CD14-positive monocyte (primary cell): ENCODE measurements at regions not wholly inside any gene's neighbourhood (a gene's known extent, or its start where the extent isn't known, plus 50 kb on each side); places are given as distances from the start of the nearest gene placed in this dataset.

ENCODE experiments used
- DNase-seq, 3 donors: peaks; one replicate each; pipeline ENCODE4 v3.0.0-alpha.2; 2011 to 2022
- H2AFZ ChIP-seq: 2 replicates; pipeline ENCODE4 v1.6.0; 2012; ENCODE audit warnings: mild to moderate bottlenecking, low read depth, low read length, inconsistent platforms; ENCODE audit not compliant: insufficient read depth, poor library complexity, severe bottlenecking
- H3K27ac ChIP-seq, 2 donors: 1 replicate in 1 of 2; 2 replicates in 1 of 2; pipeline ENCODE4 v1.5.1; 2012 to 2013; ENCODE audit warnings: low read length in 2 of 2, control low read depth in 1 of 2, inconsistent platforms in 1 of 2, low read depth in 1 of 2, mild to moderate bottlenecking in 1 of 2
- H3K27me3 ChIP-seq, 2 donors: one replicate each; pipeline versions ENCODE4 v1.6.0 to v1.6.1; 2011 to 2013; ENCODE audit warnings: low read length in 2 of 2; ENCODE audit not compliant: control insufficient read depth in 2 of 2, insufficient read depth in 2 of 2
- H3K36me3 ChIP-seq, 2 donors: replicated peaks in 1 of 2; 1 replicate in 1 of 2; 2 replicates in 1 of 2; pipeline versions ENCODE4 v1.5.1 to v1.6.1; 2012 to 2013; ENCODE audit warnings: low read length in 2 of 2, control low read depth in 1 of 2, inconsistent platforms in 1 of 2, mild to moderate bottlenecking in 1 of 2; ENCODE audit not compliant: insufficient read depth in 2 of 2, control insufficient read depth in 1 of 2
- H3K4me1 ChIP-seq, 2 donors: 1 replicate in 1 of 2; 2 replicates in 1 of 2; pipeline versions ENCODE4 v1.5.1 to v1.6.1; 2012 to 2013; ENCODE audit warnings: low read length in 2 of 2, control low read depth in 1 of 2, inconsistent platforms in 1 of 2, mild to moderate bottlenecking in 1 of 2, moderate library complexity in 1 of 2; ENCODE audit not compliant: insufficient read depth in 2 of 2, control insufficient read depth in 1 of 2
- H3K4me2 ChIP-seq: replicated peaks from 2 replicates; pipeline ENCODE3; 2012; ENCODE audit warnings: low read length, moderate library complexity, mild to moderate bottlenecking; ENCODE audit not compliant: poor library complexity, severe bottlenecking; ENCODE audit errors: extremely low read depth
- H3K4me3 ChIP-seq, 3 experiments: fragments of 200-600 bp in 1 of 3; sonication (generic) in 1 of 3; replicated peaks in 1 of 3; 1 replicate in 2 of 3; 2 replicates in 1 of 3; pipeline ENCODE4 v1.5.1; 2011 to 2013; ENCODE audit warnings: low read length in 3 of 3, mild to moderate bottlenecking in 3 of 3, control low read depth in 2 of 3, low read depth in 2 of 3, inconsistent platforms in 1 of 3, moderate library complexity in 1 of 3
- H3K79me2 ChIP-seq: 2 replicates; pipeline ENCODE4 v1.6.0; 2012; ENCODE audit warnings: mild to moderate bottlenecking, control low read depth, inconsistent platforms, low read length, moderate library complexity; ENCODE audit not compliant: insufficient read depth
- H3K9ac ChIP-seq: 2 replicates; pipeline ENCODE4 v1.6.0; 2017; ENCODE audit warnings: low read length, mild to moderate bottlenecking; ENCODE audit not compliant: insufficient read depth, poor library complexity, severe bottlenecking
- H3K9me3 ChIP-seq, 2 donors: replicated peaks in 1 of 2; 1 replicate in 1 of 2; 2 replicates in 1 of 2; pipeline versions ENCODE4 v1.5.1 to v1.6.1; 2012 to 2013; ENCODE audit warnings: low read length in 2 of 2, control low read depth in 1 of 2; ENCODE audit not compliant: control insufficient read depth in 1 of 2, insufficient read depth in 1 of 2
- H4K20me1 ChIP-seq: 2 replicates; pipeline ENCODE4 v1.6.0; 2012; ENCODE audit warnings: mild to moderate bottlenecking, low read length, control low read depth, moderate library complexity; ENCODE audit not compliant: insufficient read depth
- H3K27ac Mint-ChIP-seq, 7 donors: one replicate each; pipeline ENCODE4 v1.8.0; 2020; ENCODE audit warnings: mild to moderate bottlenecking in 7 of 7, mixed read lengths in 7 of 7, moderate library complexity in 6 of 7, inconsistent platforms in 2 of 7
- H3K27me3 Mint-ChIP-seq, 3 donors: one replicate each; pipeline ENCODE4 v1.8.0; 2021 to 2022; ENCODE audit warnings: low read depth in 3 of 3, mild to moderate bottlenecking in 3 of 3, mixed read lengths in 3 of 3, moderate library complexity in 3 of 3, inconsistent platforms in 1 of 3
- H3K36me3 Mint-ChIP-seq, 2 donors: one replicate each; pipeline ENCODE4 v1.8.0; 2020; ENCODE audit warnings: mixed read lengths in 2 of 2, inconsistent platforms in 1 of 2, mild to moderate bottlenecking in 1 of 2
- H3K4me1 Mint-ChIP-seq: one replicate; pipeline ENCODE4 v1.8.0; 2020; ENCODE audit warnings: mild to moderate bottlenecking, mixed read lengths
- H3K4me3 Mint-ChIP-seq, 2 donors: one replicate each; pipeline ENCODE4 v1.8.0; 2020; ENCODE audit warnings: mild to moderate bottlenecking in 2 of 2, mixed read lengths in 2 of 2, moderate library complexity in 1 of 2
- H3K9me3 Mint-ChIP-seq, 7 donors: one replicate each; pipeline ENCODE4 v1.8.0; 2020 to 2022; ENCODE audit warnings: mixed read lengths in 7 of 7, mild to moderate bottlenecking in 6 of 7, moderate library complexity in 6 of 7, inconsistent platforms in 2 of 7
- CTCF ChIP-seq: fragments of 200-600 bp; IDR thresholded peaks from one replicate; pipeline ENCODE4 v1.8.0; 2022; ENCODE audit warnings: antibody characterized with exemption, mild to moderate bottlenecking
- WGBS: methylation state at CpG from one replicate; pipeline ENCODE4 v1.1.5; 2013; ENCODE audit warnings: missing lambda C conversion rate; ENCODE audit not compliant: insufficient coverage; 5-methylcytosine and 5-hydroxymethylcytosine counted together
- intact Hi-C, 2 donors: fragments of 100-400 bp; cut with micrococcal nuclease; formaldehyde crosslinking; loops; one replicate each; pipeline versions ENCODE4 v1.15.0 to v1.15.1; 2023

- Histone ChIP-seq H2AFZ (no peak overlapping the region), H3K9me3 (peaks cover 0 to 3% of the 10 kb centered on the region in 2 donors), H3K36me3 (no peaks in the 10 kb centered on the region), H4K20me1 (no peaks in the 10 kb centered on the region), H3K27me3 (no peaks in the 10 kb centered on the region), H3K79me2 (no peaks in the 10 kb centered on the region), H3K4me1 (no peaks in the 10 kb centered on the region), H3K9ac (no peak overlapping the region), H3K4me3 (no peak overlapping the region), H3K4me2 (no peak overlapping the region), H3K27ac (no peak overlapping the region)
- no peak overlapping the region for H3K4me3 Mint-ChIP-seq
- DNase-seq = no peak
- H3K27ac Mint-ChIP-seq = no peak overlapping the region
- no peak for TF ChIP-seq CTCF
- 96% methylated on average over 3 of the region's 5 CpGs for WGBS
- H3K27me3 Mint-ChIP-seq = peaks cover 0 to 3% (median 0%) of the 10 kb centered on the region in 3 donors
- H3K4me1 Mint-ChIP-seq = no peaks in the 10 kb centered on the region
- H3K9me3 Mint-ChIP-seq = peaks cover 0 to 12% (median 6%) of the 10 kb centered on the region in 7 donors
- no peaks in the 10 kb centered on the region for H3K36me3 Mint-ChIP-seq
- intact Hi-C loops = no loop called here
Observed at GRCh38 chr14:98773814-98774213, 498.2 kb downstream of the BCL11B start.

DNA sequence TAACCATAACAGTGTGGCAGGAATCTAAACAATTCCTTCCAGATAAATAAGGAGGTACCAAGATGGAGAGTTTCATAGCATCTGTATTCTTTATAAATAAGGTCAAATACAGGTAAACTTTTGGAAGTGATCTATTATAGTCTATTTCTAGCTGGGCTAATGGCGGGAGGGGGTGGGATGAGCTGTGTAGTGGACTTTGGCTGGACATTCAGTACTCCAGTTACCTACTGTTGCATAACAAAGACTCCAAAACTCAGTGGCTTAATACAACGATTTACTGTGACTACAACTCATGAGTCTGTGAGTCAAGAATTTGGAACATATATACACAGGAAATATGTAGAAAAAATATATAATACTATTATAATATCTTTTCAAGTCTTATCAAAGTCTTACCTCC is 496.1 kb downstream of the BCL11B start:
- H2AFZ ChIP-seq = no peak overlapping the region
- no peaks in the 10 kb centered on the region for H3K9me3 ChIP-seq
- H3K27me3 ChIP-seq = no peaks in the 10 kb centered on the region
- no peaks in the 10 kb centered on the region for H3K4me1 Mint-ChIP-seq
- no CpG with 5 or more reads among the region's 2 CpGs for WGBS
- no peak overlapping the region for H3K4me3 Mint-ChIP-seq
- H3K4me1 ChIP-seq = no peaks in the 10 kb centered on the region
- H3K9me3 Mint-ChIP-seq = peaks cover 0 to 7% (median 3%) of the 10 kb centered on the region in 7 donors
- H3K4me2 ChIP-seq = no peak overlapping the region
- intact Hi-C loops = no loop called here
- no peaks in the 10 kb centered on the region for H3K79me2 ChIP-seq
- no peak overlapping the region for H3K27ac Mint-ChIP-seq
- H3K27me3 Mint-ChIP-seq = peaks cover 0 to 2% (median 0%) of the 10 kb centered on the region in 3 donors
- DNase-seq = no peak
- H3K4me3 ChIP-seq = no peak overlapping the region
- H3K36me3 Mint-ChIP-seq = no peaks in the 10 kb centered on the region
- H4K20me1 ChIP-seq = no peaks in the 10 kb centered on the region
- no peak overlapping the region for H3K9ac ChIP-seq
- no peak overlapping the region for H3K27ac ChIP-seq
- no peak for TF ChIP-seq CTCF
- H3K36me3 ChIP-seq = no peaks in the 10 kb centered on the region
